Osteocyte (in vitro differentiated cells): ENCODE measurements at regions not wholly inside any gene's neighbourhood (a gene's known extent, or its start where the extent isn't known, plus 50 kb on each side); places are given as distances from the start of the nearest gene placed in this dataset.

Experiments
- DNase-seq: peaks from one replicate; pipeline ENCODE4 v3.0.0; 2021; ENCODE audit warnings: mixed read lengths; ENCODE audit not compliant: unreplicated experiment; ENCODE audit errors: extremely low spot score
- H3K27ac Mint-ChIP-seq: one replicate; pipeline ENCODE4 v1.8.0; 2021; ENCODE audit warnings: mild to moderate bottlenecking, mixed read lengths; ENCODE audit not compliant: unreplicated experiment
- H3K27me3 Mint-ChIP-seq: one replicate; pipeline ENCODE4 v1.8.0; 2021; ENCODE audit warnings: mixed read lengths; ENCODE audit not compliant: unreplicated experiment
- H3K36me3 Mint-ChIP-seq: one replicate; pipeline ENCODE4 v1.8.0; 2021; ENCODE audit warnings: mixed read lengths; ENCODE audit not compliant: unreplicated experiment
- H3K4me1 Mint-ChIP-seq: one replicate; pipeline ENCODE4 v1.8.0; 2021; ENCODE audit warnings: mixed read lengths; ENCODE audit not compliant: unreplicated experiment
- H3K4me3 Mint-ChIP-seq: one replicate; pipeline ENCODE4 v1.8.0; 2021; ENCODE audit warnings: mild to moderate bottlenecking, moderate library complexity, mixed read lengths; ENCODE audit not compliant: unreplicated experiment
- H3K9me3 Mint-ChIP-seq: one replicate; pipeline ENCODE4 v1.8.0; 2021; ENCODE audit warnings: mixed read lengths; ENCODE audit not compliant: unreplicated experiment
- TF ChIP-seq, protein P1 (sequence below): fragments of 200-600 bp; sonication (generic); IDR thresholded peaks from 2 replicates; pipeline ENCODE4 v1.5.0; 2021; ENCODE audit warnings: antibody characterized with exemption, mild to moderate bottlenecking, moderate library complexity

DNA sequence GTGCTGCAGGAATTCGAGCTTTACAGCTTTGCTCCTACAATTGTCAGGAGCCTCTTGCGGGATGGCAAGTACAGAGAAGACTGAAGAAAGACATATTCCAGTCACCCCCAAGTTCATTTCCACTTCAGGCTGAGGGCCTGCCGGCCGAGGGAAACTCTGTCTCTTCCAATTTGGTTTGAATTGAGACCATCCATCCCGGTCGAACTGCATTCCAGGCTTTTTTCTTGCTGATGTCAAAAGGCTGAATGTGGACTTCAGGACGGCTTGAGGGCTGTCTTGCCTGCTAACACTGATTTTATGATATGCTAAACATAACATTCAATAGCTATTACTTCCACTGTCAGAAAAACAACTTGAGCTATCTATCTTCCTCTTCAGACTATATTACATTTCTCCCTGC is 79.8 kb upstream of the PLXNA2 start:
- no peak for DNase-seq
- Mint-ChIP-seq H3K4me1 (no peaks in the 10 kb centered on the region), H3K36me3 (no peaks in the 10 kb centered on the region), H3K27ac (no peak overlapping the region), H3K9me3 (no peaks in the 10 kb centered on the region), H3K4me3 (no peak overlapping the region), H3K27me3 (peaks cover 10% of the 10 kb centered on the region)
- TF ChIP-seq, protein P1, sequence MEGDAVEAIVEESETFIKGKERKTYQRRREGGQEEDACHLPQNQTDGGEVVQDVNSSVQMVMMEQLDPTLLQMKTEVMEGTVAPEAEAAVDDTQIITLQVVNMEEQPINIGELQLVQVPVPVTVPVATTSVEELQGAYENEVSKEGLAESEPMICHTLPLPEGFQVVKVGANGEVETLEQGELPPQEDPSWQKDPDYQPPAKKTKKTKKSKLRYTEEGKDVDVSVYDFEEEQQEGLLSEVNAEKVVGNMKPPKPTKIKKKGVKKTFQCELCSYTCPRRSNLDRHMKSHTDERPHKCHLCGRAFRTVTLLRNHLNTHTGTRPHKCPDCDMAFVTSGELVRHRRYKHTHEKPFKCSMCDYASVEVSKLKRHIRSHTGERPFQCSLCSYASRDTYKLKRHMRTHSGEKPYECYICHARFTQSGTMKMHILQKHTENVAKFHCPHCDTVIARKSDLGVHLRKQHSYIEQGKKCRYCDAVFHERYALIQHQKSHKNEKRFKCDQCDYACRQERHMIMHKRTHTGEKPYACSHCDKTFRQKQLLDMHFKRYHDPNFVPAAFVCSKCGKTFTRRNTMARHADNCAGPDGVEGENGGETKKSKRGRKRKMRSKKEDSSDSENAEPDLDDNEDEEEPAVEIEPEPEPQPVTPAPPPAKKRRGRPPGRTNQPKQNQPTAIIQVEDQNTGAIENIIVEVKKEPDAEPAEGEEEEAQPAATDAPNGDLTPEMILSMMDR = no peak

DNA sequence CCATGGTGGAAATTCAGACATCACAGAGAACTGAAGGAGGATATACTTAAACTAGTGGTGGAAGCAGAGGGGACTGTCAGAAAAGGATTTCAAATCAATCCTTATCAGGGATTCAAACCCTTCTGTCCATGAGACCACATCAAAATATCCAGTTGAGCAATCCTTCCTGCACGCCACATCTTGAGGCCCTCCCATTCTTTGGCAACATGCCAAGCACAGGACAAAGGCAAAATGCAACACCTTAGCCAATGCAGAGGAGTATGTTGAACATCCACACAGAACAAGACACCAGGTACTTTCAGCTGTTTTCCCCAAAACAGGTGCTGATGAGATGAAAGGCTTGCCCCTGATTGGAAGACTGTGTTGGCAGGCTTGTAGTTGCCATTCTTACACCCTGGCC is 81.8 kb upstream of the PLXNA2 start:
- H3K4me3 Mint-ChIP-seq = no peak overlapping the region

DNA sequence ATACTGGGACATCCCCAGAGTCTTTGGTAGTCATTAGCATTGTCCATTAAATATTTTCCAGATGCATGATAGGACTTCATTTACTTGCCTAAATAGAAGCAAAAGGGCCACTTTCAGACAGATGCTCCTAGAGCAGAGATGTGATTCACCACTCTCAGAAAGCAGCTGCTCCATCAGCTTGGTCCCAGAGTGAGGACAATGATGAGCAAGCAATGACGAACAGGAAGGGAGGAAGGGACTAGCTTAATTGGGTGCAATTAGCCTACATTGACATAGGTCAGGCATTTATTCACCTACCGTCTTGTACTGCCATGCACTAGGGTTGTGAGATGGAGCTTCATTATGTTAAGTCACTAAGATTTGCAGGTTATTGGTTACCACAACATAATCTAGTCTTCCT is 85.1 kb upstream of the PLXNA2 start:
- Mint-ChIP-seq H3K27me3 (peaks cover 13% of the 10 kb centered on the region), H3K36me3 (no peaks in the 10 kb centered on the region), H3K4me1 (no peaks in the 10 kb centered on the region), H3K27ac (no peak overlapping the region), H3K9me3 (no peaks in the 10 kb centered on the region), H3K4me3 (no peak overlapping the region)
- DNase-seq = no peak
- TF ChIP-seq, protein P1 = no peak

More for the DNA sequence above, 81.8 kb upstream of the PLXNA2 start:
- peaks cover 6% of the 10 kb centered on the region for H3K27me3 Mint-ChIP-seq
- H3K27ac Mint-ChIP-seq = no peak overlapping the region
- TF ChIP-seq, protein P1 = no peak
- H3K36me3 Mint-ChIP-seq = no peaks in the 10 kb centered on the region
- H3K9me3 Mint-ChIP-seq = no peaks in the 10 kb centered on the region
- H3K4me1 Mint-ChIP-seq = no peaks in the 10 kb centered on the region
- DNase-seq = no peak

DNA sequence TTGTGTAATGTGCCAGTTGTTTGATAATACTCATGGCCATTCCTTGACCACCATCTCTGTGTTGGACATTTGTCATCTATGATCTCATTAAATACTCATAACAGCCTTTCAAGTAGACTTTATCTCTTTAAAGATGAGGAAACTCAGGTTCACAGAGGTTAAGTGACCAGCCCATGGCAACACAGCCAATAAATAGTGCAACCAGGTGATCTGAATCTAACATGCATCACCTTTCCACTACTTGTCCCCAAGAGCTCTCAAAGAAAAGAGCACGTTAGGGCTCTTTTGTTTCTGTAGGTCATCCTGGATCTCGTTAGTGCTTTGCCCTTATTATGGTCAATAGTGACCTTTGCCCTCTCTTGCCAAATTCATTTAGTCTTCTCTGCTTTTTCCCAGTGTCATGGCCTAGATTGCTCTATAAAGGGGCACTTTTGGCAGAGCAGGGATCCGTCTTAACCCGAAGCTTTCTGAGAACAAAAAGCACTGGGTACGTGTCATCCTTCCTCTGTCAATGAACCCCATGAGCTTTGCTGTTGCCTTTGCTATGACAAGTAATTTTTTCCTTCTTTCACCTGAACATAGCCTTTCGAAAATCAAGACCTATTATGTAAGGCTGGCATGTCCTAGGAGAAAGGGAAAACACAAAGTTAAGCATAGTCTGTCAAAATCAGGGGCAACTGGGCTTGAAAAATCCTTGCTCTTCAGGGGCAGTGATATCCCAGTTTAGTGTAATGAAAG is 88.0 kb upstream of the PLXNA2 start:
- Mint-ChIP-seq H3K9me3 (no peaks in the 10 kb centered on the region), H3K4me1 (no peaks in the 10 kb centered on the region), H3K27me3 (peaks cover 26% of the 10 kb centered on the region), H3K27ac (no peak overlapping the region), H3K36me3 (no peaks in the 10 kb centered on the region), H3K4me3 (no peak overlapping the region)
- TF ChIP-seq, protein P1 = no peak
- no peak for DNase-seq

DNA sequence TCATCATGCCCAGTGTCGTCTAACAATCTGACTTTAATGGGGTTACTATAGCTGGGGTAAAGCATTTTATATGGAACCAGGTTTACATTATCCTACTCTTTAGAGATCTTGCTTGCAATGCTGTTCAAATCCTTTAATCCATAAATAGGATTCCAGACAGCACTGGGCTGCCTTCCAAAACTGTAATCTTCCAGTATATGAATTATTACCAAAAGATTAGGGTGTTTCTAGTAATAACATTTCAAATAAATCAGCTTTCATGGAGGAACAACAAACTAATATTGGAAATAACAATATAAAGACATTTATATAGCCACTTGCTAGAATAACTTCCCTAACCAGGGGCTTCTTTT is 88.6 kb upstream of the PLXNA2 start:
- no peaks in the 10 kb centered on the region for H3K36me3 Mint-ChIP-seq
- no peak overlapping the region for H3K27ac Mint-ChIP-seq
- no peaks in the 10 kb centered on the region for H3K9me3 Mint-ChIP-seq
- H3K4me3 Mint-ChIP-seq = no peak overlapping the region
- TF ChIP-seq, protein P1 = no peak
- no peak for DNase-seq
- peaks cover 26% of the 10 kb centered on the region for H3K27me3 Mint-ChIP-seq
- no peaks in the 10 kb centered on the region for H3K4me1 Mint-ChIP-seq
